ENCODE measurements at regions not wholly inside any gene's neighbourhood (a gene's known extent, or its start where the extent isn't known, plus 50 kb on each side); places are given as distances from the start of the nearest gene placed in this dataset.

GRCh38 chr12:91913651-91914050 lies 232.0 kb downstream of the BTG1 start:
- TF ChIP-seq CTCF (conservative IDR thresholded peaks at IDR 0.05; ENCODE audit: low read depth, low read length), result no peak
- H3K4me3 ChIP-seq (ENCODE audit: low read depth, low read length), result no peak overlapping the region
- DNase-seq (ENCODE audit: low read depth), result no peak

- DNase-seq (ENCODE audit: low read depth), result no peak
- no peak for TF ChIP-seq CTCF (conservative IDR thresholded peaks at IDR 0.05; ENCODE audit: low read depth, low read length)
- H3K4me3 ChIP-seq (ENCODE audit: low read depth, low read length), result no peak overlapping the region
These were observed 232.5 kb downstream of the BTG1 start for GRCh38 chr12:91913124-91913523.

GRCh38 chr12:91912178-91912577 lies 233.5 kb downstream of the BTG1 start:
- no peak for DNase-seq (ENCODE audit: low read depth)
- no peak overlapping the region for H3K4me3 ChIP-seq (ENCODE audit: low read depth, low read length)
- TF ChIP-seq CTCF (conservative IDR thresholded peaks at IDR 0.05; ENCODE audit: low read depth, low read length), result no peak

- DNase-seq (ENCODE audit: low read depth), result peak; percentile 24
- no peak overlapping the region for H3K4me3 ChIP-seq (ENCODE audit: low read depth, low read length)
- TF ChIP-seq CTCF (conservative IDR thresholded peaks at IDR 0.05; ENCODE audit: low read depth, low read length), result peak; percentile 10
These were observed 234.7 kb downstream of the BTG1 start for GRCh38 chr12:91910871-91911388.

GRCh38 chr12:91902860-91903683 lies 242.6 kb downstream of the BTG1 start:
- peak; percentile 14 for DNase-seq (ENCODE audit: low read depth)
- no peak for TF ChIP-seq CTCF (conservative IDR thresholded peaks at IDR 0.05; ENCODE audit: low read depth, low read length)
- no peak overlapping the region for H3K4me3 ChIP-seq (ENCODE audit: low read depth, low read length)

GRCh38 chr12:91901381-91902074 lies 244.1 kb downstream of the BTG1 start:
- no peak overlapping the region for H3K4me3 ChIP-seq (ENCODE audit: low read depth, low read length)
- DNase-seq (ENCODE audit: low read depth), result no peak
- no peak for TF ChIP-seq CTCF (conservative IDR thresholded peaks at IDR 0.05; ENCODE audit: low read depth, low read length)

All from choroid plexus epithelial cell (primary cell).